ENCODE measurements at regions not wholly inside any gene's neighbourhood (a gene's known extent, or its start where the extent isn't known, plus 50 kb on each side); places are given as distances from the start of the nearest gene placed in this dataset.

DNA sequence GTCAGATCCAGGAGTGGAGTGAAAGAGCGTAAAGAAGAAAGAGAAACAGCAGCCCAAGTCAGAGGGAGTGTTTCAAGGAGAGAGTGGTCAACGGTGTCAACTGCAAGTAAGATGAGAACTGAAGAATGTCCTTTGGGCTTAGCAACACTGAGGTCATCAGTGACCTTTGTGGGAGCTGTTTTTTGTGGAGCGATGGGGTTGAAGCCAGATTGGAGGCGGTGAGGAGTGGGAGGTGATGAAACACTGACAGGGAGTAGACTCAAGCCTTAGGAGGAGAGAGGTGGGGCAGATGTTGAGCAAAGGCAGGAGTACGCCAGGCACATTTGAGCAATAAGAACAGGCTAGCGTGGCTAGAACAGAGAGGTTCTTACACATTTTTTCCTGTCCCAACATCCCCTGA is 103.7 kb upstream of the GNAO1 start:
- Histone ChIP-seq H3K36me3 (replicated peaks; ENCODE audit: low read depth, low read length) (no peaks in the 10 kb centered on the region), H3K4me3 (ENCODE audit: low read length) (no peak overlapping the region), H3K27me3 (ENCODE audit: low read depth, low read length) (peaks cover 32% of the 10 kb centered on the region), H3K79me2 (ENCODE audit: low read length) (no peaks in the 10 kb centered on the region), H3K9ac (ENCODE audit: low read length) (no peak overlapping the region), H4K20me1 (ENCODE audit: insufficient read depth, low read length) (no peaks in the 10 kb centered on the region), H2AFZ (ENCODE audit: low read depth, low read length) (no peak overlapping the region), H3K4me1 (ENCODE audit: low read length) (no peaks in the 10 kb centered on the region), H3K4me2 (ENCODE audit: low read length) (no peak overlapping the region), H3K27ac (ENCODE audit: low read length) (no peak overlapping the region), H3K9me3 (ENCODE audit: insufficient read depth, low read length) (no peaks in the 10 kb centered on the region)
- no peak for TF ChIP-seq EZH2phosphoT487 (IDR thresholded peaks at IDR 0.05; ENCODE audit: low read depth)
- TF ChIP-seq, protein P1, sequence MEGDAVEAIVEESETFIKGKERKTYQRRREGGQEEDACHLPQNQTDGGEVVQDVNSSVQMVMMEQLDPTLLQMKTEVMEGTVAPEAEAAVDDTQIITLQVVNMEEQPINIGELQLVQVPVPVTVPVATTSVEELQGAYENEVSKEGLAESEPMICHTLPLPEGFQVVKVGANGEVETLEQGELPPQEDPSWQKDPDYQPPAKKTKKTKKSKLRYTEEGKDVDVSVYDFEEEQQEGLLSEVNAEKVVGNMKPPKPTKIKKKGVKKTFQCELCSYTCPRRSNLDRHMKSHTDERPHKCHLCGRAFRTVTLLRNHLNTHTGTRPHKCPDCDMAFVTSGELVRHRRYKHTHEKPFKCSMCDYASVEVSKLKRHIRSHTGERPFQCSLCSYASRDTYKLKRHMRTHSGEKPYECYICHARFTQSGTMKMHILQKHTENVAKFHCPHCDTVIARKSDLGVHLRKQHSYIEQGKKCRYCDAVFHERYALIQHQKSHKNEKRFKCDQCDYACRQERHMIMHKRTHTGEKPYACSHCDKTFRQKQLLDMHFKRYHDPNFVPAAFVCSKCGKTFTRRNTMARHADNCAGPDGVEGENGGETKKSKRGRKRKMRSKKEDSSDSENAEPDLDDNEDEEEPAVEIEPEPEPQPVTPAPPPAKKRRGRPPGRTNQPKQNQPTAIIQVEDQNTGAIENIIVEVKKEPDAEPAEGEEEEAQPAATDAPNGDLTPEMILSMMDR (IDR thresholded peaks at IDR 0.05; ENCODE audit: low read depth, low read length) = no peak

DNA sequence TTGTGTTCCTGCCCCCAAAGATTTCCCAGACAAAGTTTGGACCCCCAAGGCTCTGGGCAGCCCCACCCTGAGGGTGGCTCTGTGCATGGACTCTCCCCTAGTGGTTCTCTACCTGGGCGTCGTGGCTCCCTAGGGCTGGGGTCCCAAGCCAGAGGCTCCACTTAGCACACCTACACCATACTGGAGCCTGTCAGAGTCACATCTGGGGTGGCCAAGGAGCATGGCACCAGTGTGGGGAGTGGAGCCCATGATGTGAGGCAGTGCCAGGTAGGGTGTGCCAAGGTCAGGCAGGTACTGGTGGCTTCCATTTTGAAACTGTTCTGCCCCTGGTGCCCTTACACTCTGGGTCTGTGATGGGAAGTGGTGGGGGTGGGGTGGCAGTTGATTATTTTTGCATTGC is 109.9 kb upstream of the GNAO1 start:
- no peak for TF ChIP-seq EZH2phosphoT487 (IDR thresholded peaks at IDR 0.05; ENCODE audit: low read depth)
- TF ChIP-seq, protein P1 (IDR thresholded peaks at IDR 0.05; ENCODE audit: low read depth, low read length) = no peak

DNA sequence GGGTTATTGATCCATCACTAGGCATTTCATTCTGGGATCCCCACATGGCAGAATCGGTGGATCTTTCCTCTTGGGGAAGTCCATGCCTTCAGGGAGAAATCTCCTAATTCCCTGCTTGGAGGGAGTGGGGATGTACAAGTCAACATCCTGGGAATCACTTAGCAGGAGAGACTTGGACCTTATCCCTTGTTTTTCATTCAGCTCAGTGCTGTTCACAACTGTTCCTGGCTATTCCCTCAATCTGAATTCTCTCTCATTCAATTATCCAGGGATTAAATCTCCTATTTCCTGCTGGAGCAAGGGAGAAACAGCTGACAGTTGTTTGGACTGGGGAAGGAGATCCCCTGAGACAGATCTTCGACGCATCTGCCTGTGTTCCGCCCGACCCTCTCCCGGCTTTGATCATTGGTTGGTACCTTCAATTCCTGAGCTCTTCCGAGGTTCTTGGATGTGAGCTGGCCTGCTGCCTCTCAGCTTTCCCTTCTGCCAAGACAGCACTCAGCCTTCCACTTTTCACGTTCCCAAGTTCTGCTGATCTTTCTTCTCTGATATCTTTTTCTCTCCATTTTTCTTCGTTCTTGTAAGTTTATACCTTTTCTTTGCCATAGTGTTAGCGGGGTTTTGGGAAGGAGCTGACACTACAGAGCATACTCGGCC is 115.4 kb upstream of the GNAO1 start:
- H3K36me3 ChIP-seq (replicated peaks; ENCODE audit: low read depth, low read length) = no peaks in the 10 kb centered on the region
- H3K27me3 ChIP-seq (ENCODE audit: low read depth, low read length) = peaks cover 13% of the 10 kb centered on the region; the same call in 1 of the 2 replicates
- no peaks in the 10 kb centered on the region for H3K9me3 ChIP-seq (ENCODE audit: insufficient read depth, low read length)
- H2AFZ ChIP-seq (ENCODE audit: low read depth, low read length) = no peak overlapping the region
- no peak overlapping the region for H3K4me2 ChIP-seq (ENCODE audit: low read length)
- no peak overlapping the region for H3K4me3 ChIP-seq (ENCODE audit: low read length)
- no peak overlapping the region for H3K9ac ChIP-seq (ENCODE audit: low read length)
- H3K27ac ChIP-seq (ENCODE audit: low read length) = no peak overlapping the region
- no peaks in the 10 kb centered on the region for H4K20me1 ChIP-seq (ENCODE audit: insufficient read depth, low read length)
- H3K79me2 ChIP-seq (ENCODE audit: low read length) = no peaks in the 10 kb centered on the region
- TF ChIP-seq EZH2phosphoT487 (IDR thresholded peaks at IDR 0.05; ENCODE audit: low read depth) = no peak
- TF ChIP-seq, protein P1 (IDR thresholded peaks at IDR 0.05; ENCODE audit: low read depth, low read length) = no peak
- no peaks in the 10 kb centered on the region for H3K4me1 ChIP-seq (ENCODE audit: low read length)

More for the DNA sequence above, 109.9 kb upstream of the GNAO1 start:
- H3K79me2 ChIP-seq (ENCODE audit: low read length) = no peaks in the 10 kb centered on the region
- no peaks in the 10 kb centered on the region for H4K20me1 ChIP-seq (ENCODE audit: insufficient read depth, low read length)
- no peak overlapping the region for H3K27ac ChIP-seq (ENCODE audit: low read length)
- H3K27me3 ChIP-seq (ENCODE audit: low read depth, low read length) = peaks cover 4% of the 10 kb centered on the region; the same call in 1 of the 2 replicates
- no peaks in the 10 kb centered on the region for H3K4me1 ChIP-seq (ENCODE audit: low read length)
- H3K4me2 ChIP-seq (ENCODE audit: low read length) = no peak overlapping the region
- no peaks in the 10 kb centered on the region for H3K9me3 ChIP-seq (ENCODE audit: insufficient read depth, low read length)
- H3K4me3 ChIP-seq (ENCODE audit: low read length) = no peak overlapping the region
- no peaks in the 10 kb centered on the region for H3K36me3 ChIP-seq (replicated peaks; ENCODE audit: low read depth, low read length)
- no peak overlapping the region for H2AFZ ChIP-seq (ENCODE audit: low read depth, low read length)
- H3K9ac ChIP-seq (ENCODE audit: low read length) = no peak overlapping the region

DNA sequence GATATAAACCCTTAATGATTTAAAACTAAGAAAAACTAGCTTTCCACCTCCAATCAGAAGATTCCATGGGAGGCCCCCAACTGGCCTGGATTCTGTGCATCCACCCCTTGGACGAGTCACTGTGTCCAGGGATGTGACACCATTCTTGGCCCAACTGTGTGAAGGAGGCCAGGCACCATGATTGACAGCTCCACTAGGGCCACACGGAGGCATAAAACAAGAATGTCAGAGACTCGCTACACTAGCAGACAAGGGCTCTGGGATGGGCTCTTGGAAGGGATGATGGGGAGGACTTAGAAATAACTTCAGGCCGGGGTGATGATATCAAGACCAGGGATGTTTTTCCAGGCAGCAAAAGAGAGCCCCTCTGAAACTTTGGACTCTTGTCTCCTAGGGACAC is 117.8 kb upstream of the GNAO1 start:
- no peak overlapping the region for H3K4me3 ChIP-seq (ENCODE audit: low read length)
- H3K4me1 ChIP-seq (ENCODE audit: low read length) = no peaks in the 10 kb centered on the region
- no peak overlapping the region for H3K9ac ChIP-seq (ENCODE audit: low read length)
- no peaks in the 10 kb centered on the region for H3K79me2 ChIP-seq (ENCODE audit: low read length)
- no peak overlapping the region for H2AFZ ChIP-seq (ENCODE audit: low read depth, low read length)
- no peaks in the 10 kb centered on the region for H3K36me3 ChIP-seq (replicated peaks; ENCODE audit: low read depth, low read length)
- no peak overlapping the region for H3K27ac ChIP-seq (ENCODE audit: low read length)
- peaks cover 11% of the 10 kb centered on the region; the same call in 1 of the 2 replicates for H3K27me3 ChIP-seq (ENCODE audit: low read depth, low read length)
- H3K4me2 ChIP-seq (ENCODE audit: low read length) = no peak overlapping the region
- no peaks in the 10 kb centered on the region for H4K20me1 ChIP-seq (ENCODE audit: insufficient read depth, low read length)
- H3K9me3 ChIP-seq (ENCODE audit: insufficient read depth, low read length) = no peaks in the 10 kb centered on the region
- TF ChIP-seq, protein P1 (IDR thresholded peaks at IDR 0.05; ENCODE audit: low read depth, low read length) = no peak
- no peak for TF ChIP-seq EZH2phosphoT487 (IDR thresholded peaks at IDR 0.05; ENCODE audit: low read depth)
